H1 (cell line): ENCODE measurements at regions not wholly inside any gene's neighbourhood (a gene's known extent, or its start where the extent isn't known, plus 50 kb on each side); places are given as distances from the start of the nearest gene placed in this dataset.
A peak's percentile ranks its signal among the peaks of the same experiment; 100 is the strongest.

Source experiments
- CTCF ChIA-PET: fragments of 300-600 bp; sonication (Branson Sonifier 250); formaldehyde crosslinking; loops from one replicate; lab custom pipeline; 2021; ENCODE audit not compliant: partially characterized antibody; lab: Charles Lee
- POLR2A ChIA-PET: fragments of 300-600 bp; sonication (Branson Sonifier 250); formaldehyde crosslinking; loops from one replicate; lab custom pipeline; 2021; ENCODE audit warnings: inconsistent platforms; ENCODE audit not compliant: partially characterized antibody; lab: Charles Lee
- DNase-seq, 2 experiments: peaks; one replicate each; pipeline versions ENCODE4 v3.0.0 to v3.0.0-alpha.2; 2010 to 2022; ENCODE audit warnings: low spot score in 2 of 2, low read depth in 1 of 2, mixed read lengths in 1 of 2
- FAIRE-seq: peaks from 2 replicates; lab custom pipeline; 2011; peaks lifted over from hg19 to GRCh38; lab: Jason Lieb, UNC
- H2AFZ ChIP-seq: 2 replicates; pipeline ENCODE4 v1.8.1; 2012; ENCODE audit warnings: low read length, inconsistent platforms
- H2AK5ac ChIP-seq: 2 replicates; pipeline ENCODE4 v1.6.1; 2013; ENCODE audit warnings: low read depth, low read length
- H2BK120ac ChIP-seq: replicated peaks from 2 replicates; pipeline ENCODE3; 2013; ENCODE audit warnings: low read depth, low read length, inconsistent platforms
- H2BK12ac ChIP-seq: 2 replicates; pipeline ENCODE4 v1.6.1; 2013; ENCODE audit warnings: low read depth, low read length
- H2BK15ac ChIP-seq: 2 replicates; pipeline ENCODE4 v1.6.1; 2013; ENCODE audit warnings: low read length
- H2BK20ac ChIP-seq: 2 replicates; pipeline ENCODE4 v1.6.1; 2013; ENCODE audit warnings: low read length
- H2BK5ac ChIP-seq: 2 replicates; pipeline ENCODE4 v1.6.1; 2013; ENCODE audit warnings: low read depth, low read length
- H3K14ac ChIP-seq: 2 replicates; pipeline ENCODE4 v1.6.1; 2013; ENCODE audit warnings: inconsistent platforms; ENCODE audit not compliant: insufficient read length
- H3K18ac ChIP-seq: 2 replicates; pipeline ENCODE4 v1.6.1; 2013; ENCODE audit warnings: low read length; ENCODE audit errors: extremely low read depth
- H3K23ac ChIP-seq: 2 replicates; pipeline ENCODE4 v1.6.1; 2013; ENCODE audit warnings: inconsistent platforms; ENCODE audit not compliant: insufficient read length
- H3K23me2 ChIP-seq: 2 replicates; pipeline ENCODE4 v1.6.1; 2013; ENCODE audit warnings: low read depth, low read length
- H3K27ac ChIP-seq: 2 replicates; pipeline ENCODE4 v1.6.1; 2011; ENCODE audit warnings: low read depth, low read length, inconsistent platforms
- H3K27me3 ChIP-seq, 4 experiments: replicated peaks in 1 of 4; 1 replicate in 1 of 4; 2 replicates in 3 of 4; pipeline versions ENCODE4 v1.6.1 to v1.8.1; 2011 to 2013; ENCODE audit warnings: low read length in 3 of 4, mild to moderate bottlenecking in 3 of 4, inconsistent platforms in 2 of 4, mixed read lengths in 2 of 4, moderate library complexity in 1 of 4; ENCODE audit not compliant: control insufficient read depth in 3 of 4, insufficient read depth in 3 of 4; ENCODE audit errors: extremely low read depth in 1 of 4
- H3K36me3 ChIP-seq, 4 experiments: 2 replicates each; pipeline versions ENCODE4 v1.6.1 to v1.8.1; 2011 to 2013; ENCODE audit warnings: mild to moderate bottlenecking in 4 of 4, low read length in 3 of 4, moderate library complexity in 2 of 4, control low read depth in 1 of 4, inconsistent platforms in 1 of 4; ENCODE audit not compliant: insufficient read depth in 4 of 4, control insufficient read depth in 2 of 4
- H3K4ac ChIP-seq: replicated peaks from 2 replicates; pipeline ENCODE3; 2013; ENCODE audit warnings: low read length, low read depth, mixed read lengths, inconsistent platforms; ENCODE audit not compliant: insufficient read length
- H3K4me1 ChIP-seq, 4 experiments: replicated peaks in 1 of 4; 1 replicate in 1 of 4; 2 replicates in 3 of 4; pipeline versions ENCODE4 v1.6.1 to v1.8.1; 2011 to 2013; ENCODE audit warnings: low read length in 3 of 4, inconsistent platforms in 2 of 4, mixed read lengths in 1 of 4; ENCODE audit not compliant: insufficient read depth in 4 of 4, control insufficient read depth in 3 of 4
- H3K4me2 ChIP-seq, 2 experiments: 2 replicates each; pipeline versions ENCODE4 v1.6.1 to v1.8.1; 2011 to 2013; ENCODE audit warnings: low read depth in 2 of 2, low read length in 2 of 2, control low read depth in 1 of 2, inconsistent platforms in 1 of 2, mild to moderate bottlenecking in 1 of 2; ENCODE audit not compliant: insufficient read depth in 1 of 2
- H3K4me3 ChIP-seq, 4 experiments: fragments of 200-600, 300-600 bp in 1 of 4; sonication (generic), shearing (Covaris generic), sonication (Bioruptor Twin) in 1 of 4; 2 replicates each; pipeline versions ENCODE4 v1.5.1 to v1.8.1; 2011 to 2016; ENCODE audit warnings: low read length in 4 of 4, low read depth in 3 of 4, control low read depth in 2 of 4, inconsistent platforms in 2 of 4, mild to moderate bottlenecking in 2 of 4, mixed read lengths in 1 of 4, moderate library complexity in 1 of 4; ENCODE audit not compliant: insufficient read depth in 2 of 4; ENCODE audit errors: extremely low read depth in 1 of 4
- H3K56ac ChIP-seq: replicated peaks from 2 replicates; pipeline ENCODE3; 2013; ENCODE audit warnings: low read depth, mild to moderate bottlenecking, mixed read lengths, low read length, inconsistent platforms; ENCODE audit not compliant: insufficient read length
- H3K79me1 ChIP-seq: 2 replicates; pipeline ENCODE4 v1.6.1; 2013; ENCODE audit warnings: low read depth, low read length, control low read depth
- H3K79me2 ChIP-seq, 2 experiments: 2 replicates each; pipeline versions ENCODE4 v1.6.1 to v1.8.1; 2012 to 2013; ENCODE audit warnings: low read length in 2 of 2, mild to moderate bottlenecking in 2 of 2, inconsistent platforms in 1 of 2; ENCODE audit not compliant: insufficient read depth in 2 of 2, control insufficient read depth in 1 of 2
- H3K9ac ChIP-seq, 4 experiments: replicated peaks in 1 of 4; 1 replicate in 1 of 4; 2 replicates in 3 of 4; pipeline versions ENCODE4 v1.6.1 to v1.8.1; 2011 to 2013; ENCODE audit warnings: low read depth in 3 of 4, low read length in 3 of 4, control low read depth in 2 of 4, mild to moderate bottlenecking in 2 of 4, moderate library complexity in 2 of 4, inconsistent platforms in 1 of 4; ENCODE audit errors: extremely low read depth in 1 of 4
- H3K9me3 ChIP-seq, 2 experiments: 2 replicates each; pipeline versions ENCODE4 v1.6.1 to v1.8.1; 2012 to 2013; ENCODE audit warnings: mild to moderate bottlenecking in 2 of 2, moderate library complexity in 2 of 2, control low read depth in 1 of 2, inconsistent platforms in 1 of 2, low read depth in 1 of 2, low read length in 1 of 2, mixed read lengths in 1 of 2; ENCODE audit not compliant: insufficient read depth in 2 of 2
- H4K20me1 ChIP-seq, 2 experiments: replicated peaks in 1 of 2; 2 replicates each; pipeline versions ENCODE3 to v1.8.1; 2011 to 2013; ENCODE audit warnings: inconsistent platforms in 2 of 2, low read length in 2 of 2, mild to moderate bottlenecking in 1 of 2; ENCODE audit not compliant: insufficient read depth in 2 of 2, control insufficient read depth in 1 of 2
- H4K5ac ChIP-seq: 2 replicates; pipeline ENCODE4 v1.6.1; 2013; ENCODE audit warnings: low read length, low read depth, mixed read lengths, inconsistent platforms; ENCODE audit not compliant: insufficient read length
- H4K8ac ChIP-seq: 2 replicates; pipeline ENCODE4 v1.8.0; 2013; ENCODE audit warnings: mild to moderate bottlenecking, moderate library complexity, low read length, inconsistent platforms; ENCODE audit not compliant: insufficient read depth; ENCODE audit errors: extremely low read depth
- H4K91ac ChIP-seq: replicated peaks from 2 replicates; pipeline ENCODE3; 2013; ENCODE audit warnings: low read length, mixed read lengths, inconsistent platforms; ENCODE audit not compliant: insufficient read length
- TEAD4 ChIP-seq: IDR thresholded peaks from 2 replicates; pipeline ENCODE4 v1.6.1; 2012; ENCODE audit warnings: low read depth, low read length, inconsistent platforms, mixed read lengths
- YY1 ChIP-seq: IDR thresholded peaks from 2 replicates; pipeline ENCODE4 v1.6.1; 2011; ENCODE audit warnings: low read depth, mild to moderate bottlenecking, low read length
- WGBS, 2 experiments: shearing (Covaris generic) in 1 of 2; methylation state at CpG; one replicate each; pipeline versions ENCODE4 v1.1.6 to v1.1.7; 2013 to 2015; ENCODE audit warnings: low lambda C conversion rate in 2 of 2, mixed read lengths in 2 of 2, inconsistent platforms in 1 of 2, low coverage in 1 of 2, missing lambda C conversion rate in 1 of 2; ENCODE audit not compliant: insufficient replicate concordance in 2 of 2, insufficient coverage in 1 of 2, insufficient read length in 1 of 2; ENCODE audit errors: extremely low coverage in 1 of 2, missing lambda C conversion rate in 1 of 2; 5-methylcytosine and 5-hydroxymethylcytosine counted together
- TF ChIP-seq, protein P1 (sequence below): IDR thresholded peaks from 2 replicates; pipeline ENCODE4 v1.6.1; 2012; ENCODE audit warnings: inconsistent platforms

DNA sequence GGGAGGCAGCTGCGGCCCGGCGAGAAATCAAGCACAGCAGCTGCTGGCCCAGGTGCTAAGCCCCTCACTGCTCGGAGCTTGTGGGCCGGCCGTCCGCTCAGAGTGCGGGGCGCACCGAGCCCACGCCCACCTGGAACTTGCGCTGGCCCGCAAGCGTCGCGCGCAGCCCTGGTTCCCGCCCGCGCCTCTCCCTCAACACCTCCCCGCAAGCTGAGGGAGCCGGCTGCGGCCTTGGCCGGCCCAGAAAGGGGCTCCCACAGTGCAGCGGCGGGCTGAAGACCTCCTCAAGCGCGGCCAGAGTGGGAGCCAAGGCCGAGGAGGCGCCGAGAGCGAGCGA is 92.9 kb downstream of the HAPSTR1 start:
- WGBS, 2 experiments = 75% methylated on average over 33 of the region's 33 CpGs; no CpG with 5 or more reads in 1 of the 2 experiments

More for the DNA sequence above, 92.9 kb downstream of the HAPSTR1 start:
- Histone ChIP-seq H3K4me2 (no peak overlapping the region), H4K5ac (no peak overlapping the region), H2AFZ (no peak overlapping the region), H3K79me1 (no peaks in the 10 kb centered on the region), H3K56ac (no peak overlapping the region), H3K9me3 (peaks cover 0 to 4% of the 10 kb centered on the region in 2 experiments; a peak in 1 of 4 replicates), H4K20me1 (no peaks in the 10 kb centered on the region), H3K79me2 (no peaks in the 10 kb centered on the region), H3K14ac (no peak overlapping the region), H3K27ac (no peak overlapping the region), H3K36me3 (no peaks in the 10 kb centered on the region), H3K4me1 (no peaks in the 10 kb centered on the region), H2BK12ac (no peak overlapping the region), H4K91ac (no peak overlapping the region), H3K18ac (no peak overlapping the region), H2BK120ac (no peak overlapping the region), H3K27me3 (no peaks in the 10 kb centered on the region), H4K8ac (no peak overlapping the region), H3K23me2 (no peaks in the 10 kb centered on the region), H3K9ac (no peak overlapping the region), H2AK5ac (no peak overlapping the region), H2BK5ac (no peak overlapping the region), H2BK20ac (no peak overlapping the region), H3K4me3 (no peak overlapping the region), H3K4ac (no peak overlapping the region), H3K23ac (no peak overlapping the region), H2BK15ac (no peak overlapping the region)
- ChIA-PET POLR2A (interaction anchor here (0.6 to 1.3 kb wide), 3 partner anchors 20 to 93 kb away, joined by 3 to 5 read pairs (median 3); partner anchors contain the start of gene HAPSTR1), CTCF (interaction anchor here (0.8 to 3.7 kb wide), 7 partner anchors 8 to 51 kb away, joined by 3 to 12 read pairs (median 6); no protein-coding TSS in a partner anchor)
- FAIRE-seq (no peak), DNase-seq (no peak)
- TF ChIP-seq TEAD4 (no peak), YY1 (no peak)
- TF ChIP-seq, protein P1, sequence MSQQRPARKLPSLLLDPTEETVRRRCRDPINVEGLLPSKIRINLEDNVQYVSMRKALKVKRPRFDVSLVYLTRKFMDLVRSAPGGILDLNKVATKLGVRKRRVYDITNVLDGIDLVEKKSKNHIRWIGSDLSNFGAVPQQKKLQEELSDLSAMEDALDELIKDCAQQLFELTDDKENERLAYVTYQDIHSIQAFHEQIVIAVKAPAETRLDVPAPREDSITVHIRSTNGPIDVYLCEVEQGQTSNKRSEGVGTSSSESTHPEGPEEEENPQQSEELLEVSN = peak; percentile 85
